ENCODE measurements at regions not wholly inside any gene's neighbourhood (a gene's known extent, or its start where the extent isn't known, plus 50 kb on each side); places are given as distances from the start of the nearest gene placed in this dataset.

GRCh38 chr18:37964885-37965571 lies 399.4 kb upstream of the CELF4 start:
- no peak overlapping the region for H2AFZ ChIP-seq (ENCODE audit: low read depth, low read length, severe bottlenecking)
- H3K9me2 ChIP-seq (replicated peaks; ENCODE audit: insufficient read depth, low read length) = no peaks in the 10 kb centered on the region
- H3K9ac ChIP-seq (ENCODE audit: low read length) = no peak overlapping the region
- no peaks in the 10 kb centered on the region for H3K9me3 ChIP-seq (ENCODE audit: insufficient read depth, low read length)
- no peak overlapping the region for H3K27ac ChIP-seq (ENCODE audit: low read depth, low read length)
- no peaks in the 10 kb centered on the region for H4K20me1 ChIP-seq (ENCODE audit: low read depth, low read length)
- TF ChIP-seq CTCF (IDR thresholded peaks at IDR 0.05; ENCODE audit: insufficient read depth, low read length, poor library complexity, severe bottlenecking) = no peak
- no peak for TF ChIP-seq EZH2phosphoT487 (conservative IDR thresholded peaks at IDR 0.05; ENCODE audit: low read length)
- H3K4me3 ChIP-seq (ENCODE audit: insufficient read depth, low read length, poor library complexity, severe bottlenecking) = no peak overlapping the region
- H3F3A ChIP-seq (ENCODE audit: insufficient read depth) = no peaks in the 10 kb centered on the region
- no peaks in the 10 kb centered on the region for H3K36me3 ChIP-seq (ENCODE audit: low read length)
- H3K27me3 ChIP-seq (ENCODE audit: low read length) = no peaks in the 10 kb centered on the region
- no peak overlapping the region for H3K4me2 ChIP-seq (ENCODE audit: low read depth, low read length, poor library complexity, severe bottlenecking)
- no peaks in the 10 kb centered on the region for H3K79me2 ChIP-seq (ENCODE audit: insufficient read depth, low read length)

- no peaks in the 10 kb centered on the region for H4K20me1 ChIP-seq (ENCODE audit: low read depth, low read length)
- no peak overlapping the region for H3K9ac ChIP-seq (ENCODE audit: low read length)
- no peaks in the 10 kb centered on the region for H3K79me2 ChIP-seq (ENCODE audit: insufficient read depth, low read length)
- no peaks in the 10 kb centered on the region for H3F3A ChIP-seq (ENCODE audit: insufficient read depth)
- no peak overlapping the region for H3K4me2 ChIP-seq (ENCODE audit: low read depth, low read length, poor library complexity, severe bottlenecking)
- no peaks in the 10 kb centered on the region for H3K36me3 ChIP-seq (ENCODE audit: low read length)
- H2AFZ ChIP-seq (ENCODE audit: low read depth, low read length, severe bottlenecking) = no peak overlapping the region
- no peak overlapping the region for H3K27ac ChIP-seq (ENCODE audit: low read depth, low read length)
- TF ChIP-seq EZH2phosphoT487 (conservative IDR thresholded peaks at IDR 0.05; ENCODE audit: low read length) (no peak), CTCF (IDR thresholded peaks at IDR 0.05; ENCODE audit: insufficient read depth, low read length, poor library complexity, severe bottlenecking) (no peak)
- no peaks in the 10 kb centered on the region for H3K9me2 ChIP-seq (replicated peaks; ENCODE audit: insufficient read depth, low read length)
- H3K27me3 ChIP-seq (ENCODE audit: low read length) = no peaks in the 10 kb centered on the region
- no peak overlapping the region for H3K4me3 ChIP-seq (ENCODE audit: insufficient read depth, low read length, poor library complexity, severe bottlenecking)
- H3K9me3 ChIP-seq (ENCODE audit: insufficient read depth, low read length) = no peaks in the 10 kb centered on the region
Measured at GRCh38 chr18:37963837-37964236, 398.2 kb upstream of the CELF4 start.

GRCh38 chr18:37962316-37962966 lies 396.8 kb upstream of the CELF4 start:
- H3K27ac ChIP-seq (ENCODE audit: low read depth, low read length) = no peak overlapping the region
- no peaks in the 10 kb centered on the region for H4K20me1 ChIP-seq (ENCODE audit: low read depth, low read length)
- H3K9ac ChIP-seq (ENCODE audit: low read length) = no peak overlapping the region
- H3K27me3 ChIP-seq (ENCODE audit: low read length) = no peaks in the 10 kb centered on the region
- no peaks in the 10 kb centered on the region for H3F3A ChIP-seq (ENCODE audit: insufficient read depth)
- TF ChIP-seq CTCF (IDR thresholded peaks at IDR 0.05; ENCODE audit: insufficient read depth, low read length, poor library complexity, severe bottlenecking) (no peak), EZH2phosphoT487 (conservative IDR thresholded peaks at IDR 0.05; ENCODE audit: low read length) (no peak)
- no peak overlapping the region for H2AFZ ChIP-seq (ENCODE audit: low read depth, low read length, severe bottlenecking)
- H3K79me2 ChIP-seq (ENCODE audit: insufficient read depth, low read length) = no peaks in the 10 kb centered on the region
- no peaks in the 10 kb centered on the region for H3K9me2 ChIP-seq (replicated peaks; ENCODE audit: insufficient read depth, low read length)
- H3K9me3 ChIP-seq (ENCODE audit: insufficient read depth, low read length) = no peaks in the 10 kb centered on the region
- no peak overlapping the region for H3K4me2 ChIP-seq (ENCODE audit: low read depth, low read length, poor library complexity, severe bottlenecking)
- no peaks in the 10 kb centered on the region for H3K36me3 ChIP-seq (ENCODE audit: low read length)
- H3K4me3 ChIP-seq (ENCODE audit: insufficient read depth, low read length, poor library complexity, severe bottlenecking) = no peak overlapping the region

Data from SU-DHL-6 (cell line).